SK-N-SH treated with all-trans-retinoic acid at 6 μM for 48 hours (cell line): ENCODE measurements at regions not wholly inside any gene's neighbourhood (a gene's known extent, or its start where the extent isn't known, plus 50 kb on each side); places are given as distances from the start of the nearest gene placed in this dataset.

Experiments
- ATAC-seq: fragments of 200-7000 bp; cut with Tn5 transposase; 3 replicates; pipeline ENCODE4 v1.9.1; 2020; ENCODE audit warnings: mild to moderate bottlenecking, moderate library complexity
- ARNTL ChIP-seq: fragments of 450-650 bp; formaldehyde crosslinking; IDR thresholded peaks from 2 replicates; pipeline ENCODE4 v1.5.0; 2020; ENCODE audit warnings: low read depth, mild to moderate bottlenecking, moderate library complexity, borderline replicate concordance
- BACH2 ChIP-seq: fragments of 250-450 bp; sonication (Bioruptor Pico); IDR thresholded peaks from 2 replicates; pipeline ENCODE4 v1.9.0; 2021; ENCODE audit warnings: mild to moderate bottlenecking, borderline replicate concordance
- CREB5 ChIP-seq: fragments of 250-450 bp; sonication (Bioruptor Pico); IDR thresholded peaks from 2 replicates; pipeline ENCODE4 v1.5.1; 2020; ENCODE audit warnings: low read depth, mild to moderate bottlenecking, moderate library complexity
- CSDC2 ChIP-seq: fragments of 250-450 bp; sonication (Bioruptor Pico); IDR thresholded peaks from 2 replicates; pipeline ENCODE4 v1.5.0; 2020; ENCODE audit warnings: mild to moderate bottlenecking, moderate library complexity
- CSRNP3 ChIP-seq: fragments of 250-450 bp; sonication (Bioruptor Pico); IDR thresholded peaks from 2 replicates; pipeline ENCODE4 v1.5.1; 2021; ENCODE audit warnings: mild to moderate bottlenecking, moderate library complexity
- ESRRG ChIP-seq: fragments of 250-450 bp; sonication (Bioruptor Pico); IDR thresholded peaks from 2 replicates; pipeline ENCODE4 v1.6.1; 2021; ENCODE audit warnings: mild to moderate bottlenecking
- GLIS3 ChIP-seq: fragments of 250-450 bp; sonication (Bioruptor Pico); IDR thresholded peaks from 2 replicates; pipeline ENCODE4 v1.5.0; 2020; ENCODE audit warnings: mild to moderate bottlenecking, moderate library complexity
- ISL1 ChIP-seq: fragments of 250-450 bp; sonication (Bioruptor Pico); IDR thresholded peaks from 2 replicates; pipeline ENCODE4 v2.1.2; 2022; ENCODE audit warnings: mild to moderate bottlenecking, moderate library complexity
- OSR1 ChIP-seq: fragments of 250-450 bp; sonication (Bioruptor Pico); IDR thresholded peaks from 2 replicates; pipeline ENCODE4 v1.8.0; 2022; ENCODE audit warnings: moderate library complexity, mild to moderate bottlenecking, inconsistent platforms
- PATZ1 ChIP-seq: fragments of 250-450 bp; sonication (Bioruptor Pico); IDR thresholded peaks from 2 replicates; pipeline ENCODE4 v1.8.0; 2020; ENCODE audit warnings: mild to moderate bottlenecking, moderate library complexity, borderline replicate concordance
- POU6F1 ChIP-seq: fragments of 250-450 bp; sonication (Bioruptor Pico); IDR thresholded peaks from 2 replicates; pipeline ENCODE4 v1.8.0; 2021; ENCODE audit warnings: low read depth, mild to moderate bottlenecking, moderate library complexity, borderline replicate concordance
- PPARA ChIP-seq: fragments of 250-450 bp; sonication (Bioruptor Pico); IDR thresholded peaks from 2 replicates; pipeline ENCODE4 v1.5.0; 2020; ENCODE audit warnings: mild to moderate bottlenecking, borderline replicate concordance
- RARB ChIP-seq: fragments of 250-450 bp; sonication (Bioruptor Pico); IDR thresholded peaks from 2 replicates; pipeline ENCODE4 v1.8.0; 2021; ENCODE audit warnings: mild to moderate bottlenecking, moderate library complexity
- SNAI2 ChIP-seq: fragments of 250-450 bp; sonication (Bioruptor Pico); IDR thresholded peaks from 2 replicates; pipeline ENCODE4 v1.5.0; 2020; ENCODE audit warnings: mild to moderate bottlenecking, moderate library complexity
- TCF4 ChIP-seq: fragments of 250-450 bp; sonication (Bioruptor Pico); IDR thresholded peaks from 2 replicates; pipeline ENCODE4 v1.8.0; 2021; ENCODE audit warnings: mild to moderate bottlenecking, moderate library complexity, borderline replicate concordance
- TOX ChIP-seq: fragments of 250-450 bp; sonication (Bioruptor Pico); IDR thresholded peaks from 2 replicates; pipeline ENCODE4 v1.8.0; 2021; ENCODE audit warnings: mild to moderate bottlenecking, moderate library complexity, borderline replicate concordance
- TSHZ2 ChIP-seq: fragments of 250-450 bp; sonication (Bioruptor Pico); IDR thresholded peaks from 2 replicates; pipeline ENCODE4 v1.5.0; 2020; ENCODE audit warnings: mild to moderate bottlenecking, moderate library complexity
- ZC3H10 ChIP-seq: fragments of 250-450 bp; sonication (Bioruptor Pico); IDR thresholded peaks from 2 replicates; pipeline ENCODE4 v1.5.1; 2021; ENCODE audit warnings: mild to moderate bottlenecking, moderate library complexity
- ZFP3 ChIP-seq: fragments of 250-450 bp; sonication (Bioruptor Pico); IDR thresholded peaks from 2 replicates; pipeline ENCODE4 v1.5.0; 2020; ENCODE audit warnings: mild to moderate bottlenecking, moderate library complexity
- ZNF70 ChIP-seq: fragments of 450-650 bp; formaldehyde crosslinking; IDR thresholded peaks from 2 replicates; pipeline ENCODE4 v1.5.0; 2020; ENCODE audit warnings: mild to moderate bottlenecking, moderate library complexity

GRCh38 chr12:90659060-90659459, 295.9 kb downstream of the CCER1 start:
- ATAC-seq, result no peak
- no peak for TF ChIP-seq PPARA (CRISPR knock-in tag)
- TF ChIP-seq CSDC2, result no peak
- no peak for TF ChIP-seq TSHZ2 (CRISPR knock-in tag)
- TF ChIP-seq BACH2 (CRISPR knock-in tag), result no peak
- TF ChIP-seq ZNF70 (CRISPR knock-in tag), result no peak
- no peak for TF ChIP-seq TCF4 (CRISPR knock-in tag)
- TF ChIP-seq OSR1 (CRISPR knock-in tag), result no peak
- TF ChIP-seq ZFP3 (CRISPR knock-in tag), result no peak
- no peak for TF ChIP-seq SNAI2

- ATAC-seq, result no peak
- TF ChIP-seq ARNTL (CRISPR knock-in tag), result no peak
- no peak for TF ChIP-seq ISL1 (CRISPR knock-in tag)
- TF ChIP-seq RARB (CRISPR knock-in tag), result no peak
- TF ChIP-seq SNAI2, result no peak
Observed at GRCh38 chr12:90653040-90653439, 301.9 kb downstream of the CCER1 start.

- no peak for ATAC-seq
- TF ChIP-seq CSRNP3 (no peak), CREB5 (CRISPR knock-in tag) (no peak), PPARA (CRISPR knock-in tag) (no peak), ISL1 (CRISPR knock-in tag) (no peak), TSHZ2 (CRISPR knock-in tag) (no peak), POU6F1 (CRISPR knock-in tag) (no peak), ZC3H10 (CRISPR knock-in tag) (no peak), PATZ1 (no peak), ARNTL (CRISPR knock-in tag) (no peak), TCF4 (CRISPR knock-in tag) (no peak), CSDC2 (no peak), GLIS3 (CRISPR knock-in tag) (no peak), ZNF70 (CRISPR knock-in tag) (no peak), ESRRG (CRISPR knock-in tag) (no peak), BACH2 (CRISPR knock-in tag) (no peak), TOX (CRISPR knock-in tag) (no peak), RARB (CRISPR knock-in tag) (no peak)
Observed at GRCh38 chr12:90652280-90652679, 302.7 kb downstream of the CCER1 start.
